T-helper 1 cell treated with Interleukin-12 subunit alpha and Interleukin-12 subunit beta and Interleukin-4 antibody, amounts not matched to agents 30 ng/mL and 1 ng/mL, for 36 hours (primary cell): ENCODE measurements at regions not wholly inside any gene's neighbourhood (a gene's known extent, or its start where the extent isn't known, plus 50 kb on each side); places are given as distances from the start of the nearest gene placed in this dataset.

Experiments
- intact Hi-C: fragments of 100-400 bp; cut with micrococcal nuclease; formaldehyde crosslinking; loops from one replicate; pipeline ENCODE4 v1.15.1; 2024

DNA sequence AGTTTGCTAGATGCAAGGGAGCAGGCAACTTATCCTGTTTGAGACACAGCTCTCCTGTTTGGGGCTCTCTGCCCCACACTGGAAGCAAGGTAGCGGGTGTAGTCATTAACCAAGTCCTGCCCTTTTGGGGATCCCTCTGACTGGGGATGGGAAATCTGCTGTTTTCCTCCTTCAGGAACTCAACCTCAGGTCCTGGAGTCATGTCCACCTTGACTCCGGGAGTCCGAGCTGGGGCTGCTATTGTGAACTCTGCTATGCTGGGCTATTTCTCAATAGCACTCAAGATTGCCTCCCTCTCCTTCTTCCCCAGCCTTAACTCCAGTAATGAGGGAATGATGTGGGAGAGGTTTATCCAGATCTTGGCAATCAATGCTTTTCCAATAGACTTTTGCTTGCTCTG lies 54.1 kb upstream of the CHD6 start:
- intact Hi-C loops = no loop called here

DNA sequence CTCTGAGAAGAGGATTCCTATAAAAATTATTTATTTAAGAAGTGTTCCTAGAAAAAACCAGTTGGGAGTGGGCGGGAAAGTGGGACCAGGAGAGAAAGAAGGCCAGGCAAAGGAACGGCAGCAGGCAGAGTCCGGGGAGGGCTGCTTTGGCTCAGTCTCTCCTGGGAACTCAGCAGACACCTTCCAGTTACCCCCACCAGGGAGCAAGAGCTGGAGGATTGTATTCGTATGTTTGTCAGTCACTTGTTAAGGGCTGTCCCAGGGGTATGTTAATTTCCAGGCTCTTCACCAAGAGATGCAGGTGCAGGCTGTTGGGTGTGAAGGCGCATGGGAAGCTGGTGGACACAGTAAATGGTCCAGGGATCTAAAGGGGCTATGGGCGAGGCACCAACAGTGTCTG lies 53.0 kb upstream of the CHD6 start:
- intact Hi-C loops = no loop called here

DNA sequence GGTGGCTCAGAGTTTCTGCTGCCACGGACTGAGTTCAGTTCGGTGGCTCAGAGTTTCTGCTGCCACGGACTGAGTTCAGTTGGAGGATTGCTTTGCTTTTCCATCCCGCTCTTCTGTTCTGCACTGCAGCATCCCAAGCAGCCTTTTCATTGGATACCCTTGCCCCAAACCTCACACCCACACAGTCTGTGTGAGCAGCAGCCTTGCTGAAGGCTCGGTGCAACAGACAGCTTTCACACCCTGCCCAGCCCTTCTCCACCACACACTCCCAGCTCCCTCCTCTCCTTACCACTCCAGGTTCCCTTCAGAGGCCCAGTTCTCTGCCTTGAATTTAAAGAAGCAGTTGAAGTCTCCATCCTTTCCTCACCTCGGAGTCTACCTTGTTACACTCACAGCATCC lies 52.5 kb upstream of the CHD6 start:
- intact Hi-C loops = no loop called here

DNA sequence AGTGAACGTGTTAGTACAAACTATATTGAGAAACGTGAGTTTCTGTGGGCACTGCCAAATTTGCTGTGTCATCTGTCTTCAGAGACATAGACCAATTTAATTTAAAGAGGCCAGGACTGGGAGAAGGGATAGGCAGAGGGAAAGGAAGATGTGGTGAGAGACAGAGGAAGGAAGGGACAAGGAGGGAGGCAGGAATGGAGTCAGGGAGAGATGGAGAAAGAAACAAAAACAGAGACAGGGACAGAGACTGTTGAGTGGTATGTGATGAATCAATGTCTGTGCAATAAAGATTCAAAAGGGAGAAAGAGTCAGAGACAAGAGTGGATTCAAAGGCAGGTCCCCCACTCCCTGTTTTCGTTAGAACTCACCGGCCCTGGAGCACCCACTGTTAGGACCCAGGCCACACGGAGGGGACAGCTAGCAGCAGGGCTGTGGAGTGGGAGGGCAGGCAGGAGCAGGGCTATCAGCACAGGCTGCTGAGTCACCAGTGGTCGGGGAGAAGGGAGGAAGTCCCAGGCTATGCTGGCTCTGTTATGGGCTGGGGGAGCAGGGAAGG lies 51.6 kb upstream of the CHD6 start:
- intact Hi-C loops = no loop called here

DNA sequence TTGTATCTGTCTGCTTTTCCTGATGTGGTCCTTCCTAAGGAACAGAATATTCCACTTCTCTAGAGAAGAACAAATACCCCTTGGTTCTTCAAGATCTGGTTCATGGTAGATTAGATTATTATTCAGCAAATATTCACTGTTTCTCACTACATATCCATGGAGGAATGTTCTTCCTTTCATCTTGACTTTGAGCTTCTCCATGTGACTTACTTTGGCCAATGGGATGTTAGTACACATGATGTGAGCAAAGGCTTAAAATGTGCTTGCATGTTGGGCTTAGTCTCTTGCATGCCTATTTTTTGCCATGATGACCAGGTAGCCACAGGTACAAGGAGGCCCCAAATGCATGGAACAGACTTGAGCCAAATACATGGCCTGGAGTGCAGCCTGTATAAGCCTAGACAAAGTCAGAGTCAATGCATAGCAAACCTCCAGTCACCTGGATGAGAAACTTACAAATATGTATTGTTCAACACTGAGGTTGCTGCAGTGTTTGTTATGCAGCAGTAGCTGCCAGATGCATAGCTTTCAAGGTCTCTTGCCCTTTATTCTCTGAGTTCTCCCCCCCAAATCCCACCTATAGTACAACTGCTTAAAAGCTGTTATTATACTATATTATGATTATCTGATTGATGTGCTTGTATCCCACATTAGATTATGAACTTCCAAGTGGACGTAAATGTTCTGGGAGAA lies 50.0 kb upstream of the CHD6 start:
- intact Hi-C loops = no loop called here
